ENCODE measurements at regions not wholly inside any gene's neighbourhood (a gene's known extent, or its start where the extent isn't known, plus 50 kb on each side); places are given as distances from the start of the nearest gene placed in this dataset.
"Not testable (repeated sequence)": the region's sequence is repeated elsewhere in the genome, so short reads cannot be mapped to it uniquely, and the experiment has no call there.

GRCh38 chr2:82498777-82499443 lies 1960.2 kb downstream of the SUCLG1 start:
- DNase-seq (ENCODE audit: low spot score) = no peak

- no peak for DNase-seq (ENCODE audit: low spot score)
These were observed 1964.3 kb downstream of the SUCLG1 start for GRCh38 chr2:82494739-82495138.

GRCh38 chr2:82491591-82491990 lies 1967.5 kb downstream of the SUCLG1 start:
- DNase-seq (ENCODE audit: low spot score) = no peak

- DNase-seq (ENCODE audit: low spot score) = no peak
These were observed 1971.7 kb downstream of the SUCLG1 start for GRCh38 chr2:82487354-82487753.

GRCh38 chr2:82485701-82486100 lies 1973.4 kb downstream of the SUCLG1 start:
- DNase-seq (ENCODE audit: low spot score) = no peak

- no peak for DNase-seq (ENCODE audit: low spot score)
These were observed 1977.9 kb downstream of the SUCLG1 start for GRCh38 chr2:82481207-82481606.

- no peak for DNase-seq (ENCODE audit: low spot score)
These were observed 1980.4 kb downstream of the SUCLG1 start for GRCh38 chr2:82478641-82479040.

DNA sequence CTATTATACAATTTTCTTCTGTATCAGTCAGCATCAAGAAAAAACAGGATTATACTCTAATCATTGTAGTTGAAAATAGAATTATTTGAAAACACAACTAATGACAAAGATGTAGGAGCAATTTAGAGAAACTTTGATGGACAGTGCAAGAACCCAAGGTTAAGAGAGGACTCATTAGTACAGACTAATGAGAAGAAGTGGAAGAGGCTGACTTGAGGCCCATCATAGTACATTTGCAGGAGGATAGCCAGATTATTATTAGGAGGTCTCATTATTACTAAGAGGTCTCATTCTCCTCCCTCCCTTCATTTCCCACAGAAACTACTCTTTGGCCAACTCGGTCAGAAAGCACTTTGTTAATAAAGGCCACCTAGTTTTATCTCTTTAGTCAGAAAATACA lies 1983.0 kb downstream of the SUCLG1 start:
- no peak for DNase-seq (ENCODE audit: low spot score)

DNA sequence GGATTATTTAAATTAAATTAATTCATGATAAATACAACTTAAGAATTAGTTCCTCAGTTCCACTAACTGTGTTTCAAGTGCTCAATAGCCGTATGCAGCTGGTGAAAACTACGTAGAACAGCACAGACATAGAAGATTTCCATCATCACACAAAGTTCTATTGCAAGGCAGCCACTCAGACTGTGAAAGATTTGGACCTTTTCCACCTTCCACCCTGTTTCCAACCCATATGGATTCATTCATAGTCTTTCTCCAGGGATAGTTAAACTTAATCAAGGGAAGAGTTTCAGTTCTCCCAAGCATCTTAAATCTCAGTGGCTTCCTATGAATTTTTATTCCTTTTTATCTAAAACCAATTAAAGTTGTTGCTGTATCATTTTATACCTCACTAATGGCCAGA lies 2030.8 kb downstream of the SUCLG1 start:
- DNase-seq (ENCODE audit: low spot score) = no peak

DNA sequence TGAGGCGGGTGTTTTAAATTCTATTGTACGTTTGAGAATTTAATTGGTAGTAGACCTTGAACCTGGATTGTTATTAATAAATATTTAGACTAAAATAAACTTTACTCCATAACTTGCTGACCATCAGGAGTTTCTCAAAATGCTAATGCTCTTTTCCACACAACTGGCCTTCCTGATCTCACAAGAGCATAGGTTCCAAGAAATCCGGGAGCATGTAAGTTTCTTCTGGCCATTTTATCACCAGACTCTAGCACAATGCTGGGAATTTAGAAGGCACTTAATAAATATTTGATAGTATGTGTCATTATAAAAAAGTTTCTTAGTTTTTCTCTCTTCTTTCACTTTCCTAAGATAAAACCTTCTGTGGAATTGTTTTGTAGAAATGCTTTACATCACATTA lies 2047.1 kb downstream of the SUCLG1 start:
- DNase-seq (ENCODE audit: low spot score) = no peak

- DNase-seq (ENCODE audit: low spot score) = no peak
These were observed 2048.0 kb downstream of the SUCLG1 start for GRCh38 chr2:82411071-82411470.

DNA sequence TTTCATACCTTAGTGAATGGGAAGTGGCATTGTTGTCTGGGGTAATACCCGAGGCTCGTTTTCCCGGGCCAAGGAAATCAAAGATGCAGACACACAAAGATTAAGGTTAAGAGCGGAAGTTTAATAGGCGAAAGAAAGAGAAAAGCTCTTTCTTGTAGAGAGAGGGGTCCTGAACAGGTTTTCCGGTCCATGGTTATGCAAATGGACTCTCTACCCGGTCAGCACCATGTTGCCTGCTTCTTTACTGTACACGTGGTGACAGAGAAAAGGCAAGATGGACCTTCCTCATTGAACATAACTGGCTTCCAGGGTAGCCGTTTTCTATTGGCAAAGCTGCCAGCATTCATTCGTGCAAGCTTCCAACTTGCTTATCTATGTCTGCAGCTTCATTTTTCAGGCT lies 2063.5 kb downstream of the SUCLG1 start:
- DNase-seq (ENCODE audit: low spot score) = no peak

DNA sequence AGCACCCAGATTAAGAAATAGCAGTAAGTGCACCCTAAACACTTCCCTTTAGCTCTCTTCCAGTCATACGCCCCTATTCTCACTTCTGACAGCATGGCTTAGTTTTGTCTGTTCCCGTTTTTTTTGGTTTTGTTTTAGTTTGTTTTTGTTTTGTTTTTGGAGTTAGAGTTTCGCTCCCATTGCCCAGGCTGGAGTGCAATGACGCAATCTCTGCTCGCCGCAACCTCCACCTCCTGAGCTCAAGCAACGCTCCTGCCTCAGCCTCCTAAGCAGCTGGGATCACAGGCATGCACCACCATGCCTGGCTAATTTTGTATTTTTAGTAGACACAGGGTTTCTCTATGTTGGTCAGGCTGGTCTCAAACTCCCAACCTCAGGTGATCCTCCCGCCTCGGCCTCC lies 2067.7 kb downstream of the SUCLG1 start:
- no peak for DNase-seq (ENCODE audit: low spot score)

DNA sequence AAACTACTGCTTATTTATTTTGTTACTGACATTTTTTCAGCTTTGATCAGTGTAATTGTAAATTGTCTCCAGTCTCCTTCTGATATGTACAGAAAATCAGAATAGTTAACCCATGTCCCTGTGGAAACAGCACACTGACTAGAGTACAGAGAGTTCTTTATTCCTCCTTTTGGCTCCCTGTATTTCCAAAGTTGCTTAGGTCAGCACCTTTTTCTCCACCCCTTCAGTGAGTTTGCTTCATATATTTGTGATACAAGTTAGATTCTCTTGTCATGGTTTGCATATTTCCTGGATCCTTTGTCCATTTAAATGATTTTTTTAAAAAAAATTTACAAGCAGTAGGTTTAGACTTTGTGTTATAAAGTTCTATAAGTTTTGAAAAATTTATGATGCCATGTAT lies 2051.1 kb upstream of the LRRTM1 start:
- no peak for DNase-seq (ENCODE audit: low spot score)

DNA sequence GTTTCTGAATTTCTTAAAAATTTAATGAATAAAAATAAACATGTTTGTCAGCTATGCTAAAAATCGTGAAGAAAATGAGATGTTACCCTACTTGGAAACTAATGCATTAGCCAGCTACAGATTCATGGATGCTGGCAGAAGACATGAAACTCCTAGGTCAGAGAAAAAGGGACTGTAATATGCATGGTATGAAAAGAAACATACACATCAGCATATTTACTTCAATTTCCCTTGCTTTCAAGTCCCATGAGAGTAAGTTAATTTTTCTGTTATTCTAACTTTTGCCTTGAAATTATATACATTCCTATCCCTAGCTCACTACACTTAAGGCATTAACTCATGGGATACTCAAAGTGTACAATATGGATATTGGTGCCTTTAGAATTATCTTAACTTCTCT lies 2041.4 kb upstream of the LRRTM1 start:
- no peak for DNase-seq (ENCODE audit: low spot score)

- DNase-seq (ENCODE audit: low spot score) = no peak
These were observed 2040.1 kb upstream of the LRRTM1 start for GRCh38 chr2:82344670-82345069.

- DNase-seq (ENCODE audit: low spot score) = no peak
These were observed 2037.8 kb upstream of the LRRTM1 start for GRCh38 chr2:82342356-82342755.

- no peak for DNase-seq (ENCODE audit: low spot score)
These were observed 2036.1 kb upstream of the LRRTM1 start for GRCh38 chr2:82340578-82341053.

GRCh38 chr2:82339805-82340204 lies 2035.3 kb upstream of the LRRTM1 start:
- no peak for DNase-seq (ENCODE audit: low spot score)

GRCh38 chr2:82333697-82334096 lies 2029.1 kb upstream of the LRRTM1 start:
- no peak for DNase-seq (ENCODE audit: low spot score)

DNA sequence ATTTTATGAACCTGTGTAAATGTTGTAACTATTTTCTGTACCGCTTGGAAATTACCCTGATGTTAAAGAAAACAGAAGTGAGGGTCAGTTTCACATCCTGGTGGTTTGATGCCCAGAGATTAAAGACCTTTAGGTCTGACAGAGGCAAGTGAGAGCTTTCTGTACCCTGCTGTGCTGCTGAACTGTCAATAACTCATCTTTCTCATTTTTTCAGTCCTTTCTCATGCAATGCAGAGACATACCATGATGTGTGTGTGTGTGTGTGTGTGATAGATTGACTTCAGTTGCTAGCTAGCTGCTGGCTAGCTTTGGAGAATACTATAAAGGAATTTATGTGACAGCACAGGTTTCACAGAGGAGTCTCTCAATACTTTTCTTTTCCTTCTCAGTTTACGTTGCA lies 2025.6 kb upstream of the LRRTM1 start:
- no peak for DNase-seq (ENCODE audit: low spot score)

DNA sequence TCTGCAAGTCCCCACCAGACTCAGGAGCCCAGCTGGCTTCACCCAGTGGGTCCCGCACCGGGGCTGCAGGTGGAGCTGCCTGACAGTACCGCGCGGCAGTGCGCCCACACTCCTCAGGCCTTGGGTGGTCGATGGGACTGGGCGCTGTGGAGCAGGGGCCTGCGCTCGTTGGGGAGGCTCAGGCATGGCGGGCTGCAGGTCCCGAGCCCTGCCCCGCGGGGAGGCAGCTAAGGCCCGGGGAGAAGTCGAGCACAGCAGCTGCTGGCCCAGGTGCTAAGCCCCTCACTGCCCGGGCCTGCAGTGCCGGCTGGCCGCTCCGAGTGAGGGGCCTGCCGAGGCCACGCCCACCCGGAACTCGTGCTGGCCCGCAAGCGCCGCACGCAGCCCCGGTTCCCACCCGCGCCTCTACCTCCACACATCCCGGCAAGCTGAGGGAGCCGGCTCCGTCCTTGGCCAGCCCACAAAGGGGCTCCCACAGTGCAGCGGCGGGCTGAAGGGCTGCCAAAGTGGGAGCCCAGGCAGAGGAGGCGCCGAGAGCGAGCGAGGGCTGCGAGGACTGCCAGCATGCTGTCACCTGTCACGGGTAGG lies 2021.7 kb upstream of the LRRTM1 start:
- DNase-seq (ENCODE audit: low spot score) = not testable (repeated sequence)

DNA sequence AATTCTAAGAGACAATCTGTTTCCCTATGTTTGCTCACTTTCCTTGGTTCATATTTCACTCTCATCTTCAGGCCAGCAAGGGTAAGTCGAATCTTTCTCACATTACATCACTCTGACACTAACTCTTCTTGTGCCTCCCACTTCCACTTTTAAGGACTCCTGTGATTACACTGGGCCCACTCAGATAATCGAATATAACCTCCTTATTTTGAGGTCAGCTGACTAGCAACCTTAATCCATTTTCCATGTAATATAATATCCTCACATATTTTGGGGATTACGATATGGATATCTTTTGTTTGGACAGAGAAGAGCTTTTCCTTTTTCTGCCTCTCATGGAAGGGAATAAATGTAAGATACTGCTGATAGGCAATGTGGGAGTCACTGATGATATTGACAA lies 2015.7 kb upstream of the LRRTM1 start:
- no peak for DNase-seq (ENCODE audit: low spot score)

GRCh38 chr2:82317012-82317411 lies 2012.5 kb upstream of the LRRTM1 start:
- no peak for DNase-seq (ENCODE audit: low spot score)
